Breast epithelium (tissue), 4 donors: ENCODE measurements at regions not wholly inside any gene's neighbourhood (a gene's known extent, or its start where the extent isn't known, plus 50 kb on each side); places are given as distances from the start of the nearest gene placed in this dataset.
"Not testable (repeated sequence)": the region's sequence is repeated elsewhere in the genome, so short reads cannot be mapped to it uniquely, and the experiment has no call there.

Experiments used
- DNase-seq, 2 donors: peaks; one replicate each; pipeline ENCODE4 v3.0.0-alpha.2; 2019; ENCODE audit warnings: low spot score in 2 of 2
- H3K27ac ChIP-seq, 2 donors: fragments of 200-600 bp; sonication (generic) in 1 of 2; one replicate each; pipeline ENCODE4 v1.5.1; 2016 to 2019; ENCODE audit warnings: mild to moderate bottlenecking in 1 of 2
- H3K27me3 ChIP-seq, 2 donors: fragments of 200-600 bp; sonication (generic) in 1 of 2; one replicate each; pipeline versions ENCODE4 v1.5.1 to v1.6.0; 2017 to 2019; ENCODE audit warnings: control low read depth in 1 of 2, mild to moderate bottlenecking in 1 of 2
- H3K36me3 ChIP-seq: fragments of 200-600 bp; one replicate; pipeline ENCODE4 v1.5.1; 2019
- H3K4me1 ChIP-seq, 2 donors: fragments of 200-600 bp; sonication (generic); one replicate each; pipeline ENCODE4 v1.5.1; 2016 to 2019; ENCODE audit warnings: control low read depth in 1 of 2
- H3K4me3 ChIP-seq, 3 donors: fragments of 200-600 bp; sonication (generic); 1 replicate in 2 of 3; 2 replicates in 1 of 3; pipeline ENCODE4 v1.5.1; 2016 to 2019; ENCODE audit warnings: mild to moderate bottlenecking in 3 of 3, moderate library complexity in 2 of 3
- H3K9me3 ChIP-seq, 2 donors: fragments of 200-600 bp; sonication (generic) in 1 of 2; one replicate each; pipeline ENCODE4 v1.5.1; 2016 to 2019; ENCODE audit warnings: control low read depth in 1 of 2
- intact Hi-C: fragments of 100-400 bp; cut with DNase I; formaldehyde crosslinking; loops from one replicate; pipeline ENCODE4 v1.15.1; 2023; ENCODE audit warnings: low total_unique reads

DNA sequence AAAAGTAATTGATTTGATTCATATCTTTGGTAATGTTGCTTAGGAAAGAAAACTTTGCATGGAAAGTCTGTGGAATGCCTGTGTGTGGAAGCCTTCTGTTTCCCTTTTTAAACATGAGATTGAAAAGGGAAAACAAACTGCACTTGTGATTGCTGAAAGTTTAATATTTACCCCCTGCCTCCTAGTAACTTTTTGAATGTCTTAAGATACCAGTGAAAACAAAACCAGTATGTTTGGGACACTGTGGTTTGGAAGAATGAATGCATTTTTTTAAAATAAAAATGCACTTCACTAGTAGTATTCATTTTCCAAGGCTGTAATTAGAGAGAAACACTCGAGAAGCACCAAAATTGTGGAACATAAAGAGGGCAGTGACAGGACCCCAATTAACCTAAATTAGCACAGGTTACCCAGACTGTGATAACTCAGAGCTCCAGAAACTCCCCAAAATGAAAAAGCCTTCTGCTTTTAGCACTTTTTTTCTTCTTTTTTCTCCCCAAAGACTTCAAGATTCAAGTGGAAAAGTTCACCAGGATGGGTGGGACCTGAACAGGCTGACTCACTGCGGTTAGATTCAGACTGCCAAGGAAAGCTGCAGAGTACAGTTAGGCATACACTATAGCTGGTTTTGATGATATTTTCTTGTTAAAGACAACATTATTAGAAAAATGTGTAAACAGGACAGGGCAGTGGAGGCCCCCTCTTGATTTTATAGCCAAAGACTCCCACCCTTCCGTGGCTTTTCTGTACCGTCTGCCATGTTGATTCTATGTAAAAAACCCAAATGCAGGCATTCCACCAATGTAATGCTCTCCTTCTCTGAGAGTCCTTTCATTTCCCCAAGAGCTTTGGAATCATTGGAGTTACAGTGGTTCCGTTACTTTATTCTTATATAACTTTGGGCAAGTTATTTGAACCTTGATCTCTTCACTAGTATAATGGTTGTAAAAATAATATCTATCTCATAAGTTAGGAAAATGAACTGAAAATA, 88.6 kb upstream of the NBPF26 start:
- H3K27me3 ChIP-seq, H3K9me3 ChIP-seq, intact Hi-C loops, H3K27ac ChIP-seq, DNase-seq, H3K36me3 ChIP-seq, H3K4me3 ChIP-seq, H3K4me1 ChIP-seq: not testable (repeated sequence)

DNA sequence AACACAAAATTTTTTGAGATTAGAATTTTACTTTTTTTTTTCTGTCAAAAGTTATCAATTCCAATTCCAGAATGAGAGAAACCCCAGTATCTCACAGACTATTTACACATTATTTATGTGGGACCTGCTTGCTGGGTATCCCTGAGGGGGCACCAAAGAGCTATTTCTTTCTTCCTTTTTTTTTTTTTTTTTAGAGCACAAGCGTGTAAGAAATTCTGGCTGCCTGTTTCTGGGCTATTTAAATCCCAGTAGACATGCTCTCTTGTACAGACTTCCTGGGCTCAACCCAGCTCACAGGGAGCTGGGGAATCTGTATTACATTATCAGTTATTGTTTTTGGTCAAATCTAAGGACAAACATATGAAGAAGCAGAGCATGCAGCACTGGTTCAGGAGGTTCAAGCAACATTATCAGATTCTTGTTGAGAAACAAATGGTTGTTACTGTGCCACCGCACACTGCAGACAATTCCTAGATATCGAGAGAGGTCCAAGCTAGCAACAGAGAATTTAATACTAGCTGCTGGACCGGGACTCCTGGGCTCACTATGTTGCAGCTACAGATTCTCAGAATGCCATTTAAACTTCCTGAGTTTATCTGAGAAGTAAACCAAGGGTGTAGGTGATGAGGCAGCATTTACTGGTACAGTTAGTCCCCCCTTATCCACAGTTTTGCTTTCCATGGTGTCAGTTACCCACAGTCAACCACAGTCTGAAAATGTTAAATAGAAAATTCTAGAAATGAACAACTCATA, 83.3 kb upstream of the NBPF26 start:
- H3K27ac ChIP-seq, H3K4me3 ChIP-seq, DNase-seq, intact Hi-C loops, H3K4me1 ChIP-seq, H3K27me3 ChIP-seq, H3K9me3 ChIP-seq, H3K36me3 ChIP-seq: not testable (repeated sequence)

DNA sequence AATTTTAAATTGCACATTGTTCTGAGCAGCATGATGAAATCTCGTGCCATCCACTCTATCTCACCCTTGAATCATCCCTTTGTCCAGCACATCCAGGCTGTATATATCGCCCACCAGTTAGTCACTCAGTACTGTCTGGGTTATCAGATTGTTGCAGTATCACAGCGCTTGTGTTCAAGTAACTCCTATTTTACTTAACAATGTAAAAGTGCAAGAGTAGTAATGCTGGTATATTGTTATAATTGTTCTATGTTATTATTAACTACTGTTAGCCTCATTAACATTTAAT, 82.8 kb upstream of the NBPF26 start:
- intact Hi-C loops, H3K27ac ChIP-seq, H3K27me3 ChIP-seq, H3K4me3 ChIP-seq, H3K9me3 ChIP-seq, H3K4me1 ChIP-seq, DNase-seq, H3K36me3 ChIP-seq: not testable (repeated sequence)

DNA sequence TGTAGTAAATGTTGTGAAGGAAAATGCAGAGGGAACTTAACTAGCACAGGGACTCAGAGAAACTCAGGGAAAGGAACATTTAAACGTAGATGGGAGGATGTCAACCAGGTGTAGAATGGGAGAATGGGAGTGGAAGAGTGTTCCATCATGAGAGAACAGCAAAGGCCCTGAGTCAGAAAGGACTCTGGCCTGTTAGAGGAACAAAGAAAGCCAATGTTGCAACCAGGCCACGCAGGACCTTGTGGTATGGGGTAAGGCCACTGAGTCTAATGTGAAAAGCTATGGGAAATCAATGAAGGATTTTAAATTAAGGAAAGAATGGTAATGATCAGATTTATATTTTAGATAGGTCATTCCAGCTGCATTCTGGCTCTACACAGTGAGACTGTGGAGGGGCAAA, 76.6 kb upstream of the NBPF26 start:
- intact Hi-C loops, H3K4me1 ChIP-seq, DNase-seq, H3K9me3 ChIP-seq, H3K27ac ChIP-seq, H3K4me3 ChIP-seq, H3K36me3 ChIP-seq, H3K27me3 ChIP-seq: not testable (repeated sequence)

DNA sequence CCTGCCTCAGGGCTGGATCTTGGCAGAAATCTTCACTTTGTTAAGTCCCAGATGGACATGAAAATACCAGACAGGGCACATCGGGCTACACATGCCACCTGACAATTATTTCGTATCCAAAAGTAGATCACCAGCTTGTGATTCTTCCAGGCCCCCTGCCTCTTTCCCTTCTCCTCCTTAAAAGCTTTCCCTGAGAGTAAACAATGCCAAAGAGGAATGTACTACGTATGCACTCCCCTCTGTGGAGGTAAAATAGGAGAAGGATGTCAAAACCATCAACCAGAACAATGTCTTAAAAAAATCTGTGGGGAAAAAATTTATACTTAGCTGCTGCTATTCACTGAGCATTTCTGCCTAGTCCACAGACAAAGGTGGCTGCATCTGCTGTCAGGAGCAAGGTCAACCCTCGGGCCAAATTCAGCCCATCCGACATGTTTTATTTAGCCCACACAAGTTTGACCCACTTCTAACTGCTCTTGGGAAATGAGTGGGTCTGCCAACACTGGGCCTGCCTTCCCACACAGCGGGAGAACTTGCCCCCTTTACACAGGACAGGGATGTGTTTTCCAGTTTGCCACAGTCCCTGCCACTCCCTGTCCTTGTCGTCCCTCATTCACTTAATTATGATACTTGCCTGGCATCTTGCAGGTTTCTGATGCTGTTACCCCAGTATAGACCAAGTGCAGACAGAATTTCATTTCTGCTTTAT, 74.7 kb upstream of the NBPF26 start:
- DNase-seq, intact Hi-C loops, H3K4me3 ChIP-seq, H3K9me3 ChIP-seq, H3K4me1 ChIP-seq, H3K27ac ChIP-seq, H3K36me3 ChIP-seq, H3K27me3 ChIP-seq: not testable (repeated sequence)

DNA sequence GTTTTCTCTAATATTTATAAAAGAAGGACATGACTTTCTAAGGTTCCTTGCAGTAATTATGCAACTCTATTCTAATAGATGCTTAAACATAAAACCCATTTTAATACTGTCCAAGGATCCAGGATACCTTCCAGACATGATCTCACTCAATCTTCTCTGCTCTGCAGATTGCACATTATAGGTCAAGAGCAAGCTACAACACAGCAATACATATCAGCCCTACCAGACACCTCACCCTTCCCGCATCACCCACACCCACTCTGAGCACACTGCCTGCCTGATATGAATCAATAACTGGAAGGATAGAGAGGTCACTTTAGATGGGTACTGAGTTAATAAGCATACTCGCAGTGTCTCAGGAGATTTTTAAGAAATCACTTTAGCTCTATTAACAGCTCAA, 74.0 kb upstream of the NBPF26 start:
- H3K27ac ChIP-seq, DNase-seq, H3K9me3 ChIP-seq, intact Hi-C loops, H3K4me3 ChIP-seq, H3K27me3 ChIP-seq, H3K36me3 ChIP-seq, H3K4me1 ChIP-seq: not testable (repeated sequence)

DNA sequence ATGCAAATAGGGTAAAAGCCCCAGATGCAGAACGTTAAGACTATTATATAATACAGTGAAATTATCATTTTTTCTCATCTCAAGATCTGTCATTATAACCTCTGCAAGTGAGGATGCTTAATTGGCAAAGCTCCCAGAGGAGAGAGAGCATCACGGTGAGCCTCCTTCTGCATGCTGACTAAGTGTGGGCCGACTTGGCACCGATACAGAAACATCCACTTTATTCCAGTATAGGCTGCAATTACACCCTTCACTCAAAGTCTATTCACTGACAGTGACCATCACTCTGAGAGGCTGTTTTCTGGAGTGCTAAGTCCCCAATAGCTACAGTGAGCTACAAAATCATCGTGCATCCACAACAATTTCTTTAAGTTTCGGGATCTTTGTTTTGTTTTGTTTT, 69.6 kb upstream of the NBPF26 start:
- intact Hi-C loops, H3K9me3 ChIP-seq, H3K36me3 ChIP-seq, H3K4me3 ChIP-seq, H3K27ac ChIP-seq, DNase-seq, H3K27me3 ChIP-seq, H3K4me1 ChIP-seq: not testable (repeated sequence)

DNA sequence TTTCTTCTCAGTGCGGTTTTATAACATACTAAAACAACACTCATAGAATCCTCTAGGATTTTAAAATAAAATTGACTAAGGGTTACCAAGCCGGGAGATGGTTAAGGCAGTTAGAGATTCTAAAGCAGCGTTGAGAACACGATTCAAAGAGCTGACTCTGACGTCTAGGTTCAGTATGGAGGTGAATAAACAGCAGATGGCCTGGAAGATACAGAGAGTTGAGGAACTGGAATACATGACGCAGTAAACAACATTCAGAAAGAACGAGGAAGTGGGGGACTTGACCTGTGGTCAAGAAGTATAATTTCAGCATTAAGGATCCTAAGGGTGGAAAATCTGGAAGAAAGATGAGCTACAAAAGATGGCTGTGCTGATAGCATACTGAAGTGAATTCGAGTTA, 68.4 kb upstream of the NBPF26 start:
- H3K4me1 ChIP-seq, H3K27me3 ChIP-seq, H3K9me3 ChIP-seq, H3K36me3 ChIP-seq, H3K27ac ChIP-seq, DNase-seq, H3K4me3 ChIP-seq, intact Hi-C loops: not testable (repeated sequence)

DNA sequence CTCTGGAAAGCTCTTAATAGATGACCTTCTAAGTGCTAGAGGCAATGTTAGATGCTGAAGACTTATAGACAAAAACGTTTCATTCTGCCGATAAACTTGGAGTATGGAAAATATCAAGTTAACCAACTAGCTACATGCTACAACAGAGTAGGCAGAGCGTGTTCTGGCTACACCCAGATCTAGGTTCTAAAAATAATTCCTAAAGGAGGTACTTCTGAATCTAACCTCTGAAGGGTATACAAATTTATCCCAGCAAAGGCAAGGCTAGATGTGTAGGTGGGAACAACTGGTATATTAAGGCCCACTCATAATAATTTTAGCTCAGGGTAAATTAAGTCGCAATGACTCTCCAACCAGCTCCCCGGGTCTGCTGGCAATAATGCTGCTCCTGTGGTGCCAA, 67.6 kb upstream of the NBPF26 start:
- H3K9me3 ChIP-seq, DNase-seq, H3K4me3 ChIP-seq, H3K4me1 ChIP-seq, H3K27ac ChIP-seq, intact Hi-C loops, H3K27me3 ChIP-seq, H3K36me3 ChIP-seq: not testable (repeated sequence)

DNA sequence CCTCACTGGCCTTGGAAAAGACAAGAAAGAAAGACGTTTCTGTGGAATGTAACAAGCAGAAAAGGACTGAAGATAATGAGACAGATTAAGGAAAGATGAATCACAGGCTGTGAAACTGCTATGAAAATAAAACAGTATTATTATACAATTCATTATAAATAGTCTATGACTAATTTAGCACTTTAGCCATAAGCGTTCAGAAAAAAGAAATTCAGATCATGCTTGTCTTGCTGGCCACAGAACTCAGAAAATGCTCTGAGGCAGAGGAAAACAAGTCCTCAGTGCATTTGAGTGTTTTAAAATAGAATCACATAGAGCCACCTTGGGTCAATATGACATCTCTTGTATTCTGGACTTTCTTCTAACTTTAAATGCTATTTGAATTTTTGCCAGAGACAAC, 65.9 kb upstream of the NBPF26 start:
- DNase-seq, H3K4me1 ChIP-seq, H3K27me3 ChIP-seq, H3K36me3 ChIP-seq, intact Hi-C loops, H3K4me3 ChIP-seq, H3K27ac ChIP-seq, H3K9me3 ChIP-seq: not testable (repeated sequence)

DNA sequence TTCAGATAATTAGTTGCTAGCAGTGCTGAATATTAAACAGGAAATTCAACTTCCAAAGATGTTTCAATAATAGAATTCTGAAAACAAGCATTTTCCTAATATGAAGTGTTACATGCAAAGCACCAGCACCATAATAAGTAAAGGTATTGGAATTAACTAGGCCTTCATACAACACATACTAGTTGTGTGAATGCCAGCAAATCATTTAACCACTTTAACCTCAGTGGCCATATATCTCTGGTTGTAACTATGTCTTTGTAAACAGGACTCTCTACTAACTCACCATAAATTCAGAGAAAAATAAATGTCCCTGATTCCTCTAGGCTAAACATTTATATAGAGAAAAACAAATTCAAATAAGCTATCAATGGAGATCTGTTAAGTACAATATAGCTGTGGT, 65.1 kb upstream of the NBPF26 start:
- H3K9me3 ChIP-seq, DNase-seq, H3K27ac ChIP-seq, H3K4me1 ChIP-seq, intact Hi-C loops, H3K4me3 ChIP-seq, H3K36me3 ChIP-seq, H3K27me3 ChIP-seq: not testable (repeated sequence)

DNA sequence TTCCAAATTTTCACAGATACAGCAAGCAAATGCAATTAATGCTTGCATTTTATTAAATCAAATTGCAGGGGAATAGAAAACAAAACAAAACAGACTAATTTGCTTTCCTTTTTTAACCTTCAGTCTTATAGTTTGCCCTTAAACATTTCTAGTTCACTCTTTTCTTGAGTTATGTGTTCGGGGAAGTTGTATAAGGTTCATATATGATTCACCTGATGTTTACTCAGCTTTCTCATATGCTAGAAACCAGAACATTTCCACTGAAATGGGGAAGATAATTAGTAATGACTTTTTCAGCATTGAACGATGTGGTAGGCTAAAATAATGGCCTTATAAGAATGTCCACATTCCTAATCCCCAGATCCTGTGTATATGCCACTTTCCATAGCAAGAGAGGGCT, 64.6 kb upstream of the NBPF26 start:
- intact Hi-C loops, DNase-seq, H3K27ac ChIP-seq, H3K36me3 ChIP-seq, H3K9me3 ChIP-seq, H3K27me3 ChIP-seq, H3K4me1 ChIP-seq, H3K4me3 ChIP-seq: not testable (repeated sequence)
